ENCODE measurements at regions not wholly inside any gene's neighbourhood (a gene's known extent, or its start where the extent isn't known, plus 50 kb on each side); places are given as distances from the start of the nearest gene placed in this dataset.
A peak's percentile ranks its signal among the peaks of the same experiment; 100 is the strongest.
"Not testable (repeated sequence)": the region's sequence is repeated elsewhere in the genome, so short reads cannot be mapped to it uniquely, and the experiment has no call there.

DNA sequence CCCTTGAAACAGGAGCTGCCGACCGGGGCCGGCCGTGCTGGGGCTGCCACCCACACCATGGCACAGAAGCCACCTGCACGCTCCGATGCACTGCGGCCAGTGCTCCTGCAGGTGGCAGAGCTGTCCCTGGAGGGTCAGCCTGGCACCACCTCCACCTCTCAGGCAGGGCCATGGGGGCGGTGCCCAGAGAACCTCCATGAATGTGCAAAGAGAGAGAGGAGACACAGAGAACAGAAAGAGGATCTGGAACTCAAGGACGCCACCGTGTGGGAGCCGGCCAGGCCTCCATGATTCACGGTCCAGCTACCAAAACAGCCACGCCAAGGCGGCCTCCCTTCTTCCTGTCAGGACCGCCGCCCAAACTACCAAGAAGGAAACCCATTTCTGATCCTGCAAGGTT, 5397.7 kb upstream of the TPTE start:
- H3K4me3 ChIP-seq (ENCODE audit: low read depth in 1 of 2, low read length in 2 of 2); H3K36me3 ChIP-seq (ENCODE audit: control insufficient read depth in 1 of 2, insufficient read depth in 2 of 2, low read length in 2 of 2); H3K4me1 ChIP-seq (ENCODE audit: control insufficient read depth in 1 of 2, insufficient read depth in 2 of 2, low read length in 2 of 2); H3K9me3 ChIP-seq (ENCODE audit: control insufficient read depth in 1 of 2, low read length in 2 of 2); H3K27me3 ChIP-seq (ENCODE audit: low read depth, low read length); H3K27ac ChIP-seq (ENCODE audit: low read length): not testable (repeated sequence)

DNA sequence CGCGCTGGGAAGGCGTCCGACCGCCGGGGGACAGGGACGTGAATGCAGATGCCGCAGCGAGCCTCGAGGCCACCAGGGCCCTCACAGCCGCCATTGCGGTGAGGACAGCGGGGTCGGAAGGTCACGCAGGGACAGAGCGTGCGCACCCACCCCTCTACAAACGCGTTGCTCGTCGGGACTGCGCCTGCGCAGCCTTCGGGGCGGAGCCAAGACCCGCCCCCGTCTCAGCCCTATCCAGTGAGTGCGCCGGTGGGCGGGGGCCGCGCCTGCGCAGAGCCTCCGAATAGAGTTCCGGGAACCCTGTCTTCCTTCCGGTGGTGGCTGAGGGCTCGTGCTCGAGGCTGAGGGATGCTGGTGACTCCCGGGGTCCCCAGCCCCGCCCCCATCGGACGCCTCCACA, 5393.1 kb upstream of the TPTE start:
- not testable (repeated sequence) for H3K36me3 ChIP-seq (ENCODE audit: control insufficient read depth in 1 of 2, insufficient read depth in 2 of 2, low read length in 2 of 2); H3K9me3 ChIP-seq (ENCODE audit: control insufficient read depth in 1 of 2, low read length in 2 of 2); H3K4me3 ChIP-seq (ENCODE audit: low read depth in 1 of 2, low read length in 2 of 2); H3K27ac ChIP-seq (ENCODE audit: low read length); H3K4me1 ChIP-seq (ENCODE audit: control insufficient read depth in 1 of 2, insufficient read depth in 2 of 2, low read length in 2 of 2); H3K27me3 ChIP-seq (ENCODE audit: low read depth, low read length)

DNA sequence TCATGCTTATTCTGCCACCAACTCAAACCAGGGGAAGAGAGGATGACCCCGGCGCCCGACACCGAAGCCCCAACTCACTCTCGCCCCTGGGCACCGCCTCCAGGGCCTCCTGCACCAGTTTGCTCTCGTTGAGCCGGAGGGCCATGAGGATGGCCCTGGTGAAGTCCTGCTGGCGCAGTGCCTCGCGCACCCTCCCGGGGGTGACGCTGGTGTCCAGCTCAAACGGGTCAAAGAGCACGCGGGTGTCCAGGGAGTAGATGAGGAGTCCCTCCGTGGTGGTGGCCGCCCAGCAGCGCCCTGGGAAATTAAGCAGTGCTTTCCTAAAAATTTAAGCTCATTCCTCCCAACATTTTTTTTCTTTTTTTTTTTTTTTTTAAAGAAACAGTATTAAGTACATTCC, 5387.6 kb upstream of the TPTE start:
- H3K36me3 ChIP-seq (ENCODE audit: control insufficient read depth in 1 of 2, insufficient read depth in 2 of 2, low read length in 2 of 2); H3K4me3 ChIP-seq (ENCODE audit: low read depth in 1 of 2, low read length in 2 of 2); H3K27me3 ChIP-seq (ENCODE audit: low read depth, low read length); H3K9me3 ChIP-seq (ENCODE audit: control insufficient read depth in 1 of 2, low read length in 2 of 2); H3K4me1 ChIP-seq (ENCODE audit: control insufficient read depth in 1 of 2, insufficient read depth in 2 of 2, low read length in 2 of 2); H3K27ac ChIP-seq (ENCODE audit: low read length): not testable (repeated sequence)

DNA sequence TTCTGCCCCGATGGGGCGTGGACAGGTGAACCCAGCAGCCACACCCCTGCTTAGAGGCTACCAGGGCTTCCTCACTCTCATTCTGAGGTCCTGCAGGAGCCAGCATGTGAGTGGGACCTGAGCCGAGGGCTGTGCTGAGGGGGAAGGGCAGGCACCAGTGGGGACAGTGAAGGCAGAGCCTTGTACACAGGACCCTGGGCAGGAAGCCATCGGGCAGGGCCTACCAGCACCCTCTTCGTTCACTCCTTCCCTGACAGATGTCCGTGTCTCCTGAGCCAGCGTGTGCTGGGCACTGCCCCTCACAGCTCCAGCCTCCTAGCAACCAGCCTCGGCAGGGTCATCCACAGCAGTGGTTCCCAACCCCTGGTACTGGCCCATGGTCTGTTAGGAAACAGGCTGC, 5385.0 kb upstream of the TPTE start:
- not testable (repeated sequence) for H3K36me3 ChIP-seq (ENCODE audit: control insufficient read depth in 1 of 2, insufficient read depth in 2 of 2, low read length in 2 of 2); H3K4me3 ChIP-seq (ENCODE audit: low read depth in 1 of 2, low read length in 2 of 2); H3K27ac ChIP-seq (ENCODE audit: low read length); H3K27me3 ChIP-seq (ENCODE audit: low read depth, low read length); H3K9me3 ChIP-seq (ENCODE audit: control insufficient read depth in 1 of 2, low read length in 2 of 2); H3K4me1 ChIP-seq (ENCODE audit: control insufficient read depth in 1 of 2, insufficient read depth in 2 of 2, low read length in 2 of 2)

DNA sequence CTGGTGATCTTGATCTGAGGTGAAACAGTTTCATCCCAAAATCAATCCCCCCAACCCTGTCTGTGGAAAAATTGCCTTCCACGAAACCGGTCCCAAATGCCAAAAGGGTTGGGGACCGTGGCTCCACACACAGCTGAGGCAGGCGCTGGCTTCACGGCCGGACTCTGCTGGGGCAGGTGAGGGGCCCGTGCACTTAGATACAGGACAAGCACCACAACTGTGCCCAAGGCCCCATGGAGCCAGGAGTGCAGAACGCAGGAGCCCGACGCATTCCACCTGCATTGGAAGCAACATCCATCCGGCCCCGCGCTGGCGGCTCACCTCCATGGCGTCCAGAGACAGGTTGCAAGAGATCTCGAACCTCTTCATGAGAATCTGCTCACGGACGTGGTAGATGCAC, 5384.4 kb upstream of the TPTE start:
- not testable (repeated sequence) for H3K27me3 ChIP-seq (ENCODE audit: low read depth, low read length); H3K4me3 ChIP-seq (ENCODE audit: low read depth in 1 of 2, low read length in 2 of 2); H3K9me3 ChIP-seq (ENCODE audit: control insufficient read depth in 1 of 2, low read length in 2 of 2); H3K4me1 ChIP-seq (ENCODE audit: control insufficient read depth in 1 of 2, insufficient read depth in 2 of 2, low read length in 2 of 2); H3K36me3 ChIP-seq (ENCODE audit: control insufficient read depth in 1 of 2, insufficient read depth in 2 of 2, low read length in 2 of 2); H3K27ac ChIP-seq (ENCODE audit: low read length)

DNA sequence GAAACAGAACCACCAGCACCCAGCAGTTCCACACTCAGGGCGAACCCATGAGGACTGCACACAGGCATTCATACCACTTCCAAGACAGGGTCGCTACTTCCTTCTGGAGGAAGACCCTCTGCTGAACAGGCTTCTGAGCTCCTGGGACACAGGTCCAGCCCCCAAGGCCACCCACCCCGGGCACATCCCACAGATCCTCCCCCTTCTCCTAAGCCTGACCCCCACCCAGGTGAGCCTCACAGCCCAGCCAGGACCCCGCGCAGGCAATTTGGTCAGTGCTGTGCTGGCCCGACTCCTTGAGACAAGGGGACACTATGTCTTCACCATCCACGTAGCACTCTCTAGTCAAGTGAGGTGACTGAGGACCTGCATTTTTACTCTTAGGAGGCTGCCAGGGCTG, 5382.7 kb upstream of the TPTE start:
- not testable (repeated sequence) for H3K27ac ChIP-seq (ENCODE audit: low read length); H3K27me3 ChIP-seq (ENCODE audit: low read depth, low read length); H3K4me3 ChIP-seq (ENCODE audit: low read depth in 1 of 2, low read length in 2 of 2); H3K4me1 ChIP-seq (ENCODE audit: control insufficient read depth in 1 of 2, insufficient read depth in 2 of 2, low read length in 2 of 2); H3K36me3 ChIP-seq (ENCODE audit: control insufficient read depth in 1 of 2, insufficient read depth in 2 of 2, low read length in 2 of 2); H3K9me3 ChIP-seq (ENCODE audit: control insufficient read depth in 1 of 2, low read length in 2 of 2)

DNA sequence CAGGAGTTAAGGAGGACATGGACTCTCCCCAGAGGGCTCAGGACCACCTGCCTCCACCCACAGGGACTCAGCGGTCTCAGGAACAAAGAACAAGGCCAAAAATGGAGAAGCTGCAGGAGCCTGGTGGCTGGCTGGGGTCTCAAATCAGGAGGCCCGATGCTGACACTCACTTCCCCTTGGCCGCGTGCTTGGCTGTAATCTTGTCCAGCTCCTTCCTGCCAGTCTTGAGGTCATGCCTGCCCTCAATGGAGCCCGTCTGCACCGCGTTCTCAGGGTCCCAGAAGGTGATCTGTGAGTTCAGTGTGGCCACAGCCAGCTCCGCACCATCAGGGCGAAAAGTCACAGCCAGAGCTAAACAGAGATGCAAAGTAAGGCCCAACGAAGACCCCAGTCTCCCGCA, 5381.9 kb upstream of the TPTE start:
- not testable (repeated sequence) for H3K36me3 ChIP-seq (ENCODE audit: control insufficient read depth in 1 of 2, insufficient read depth in 2 of 2, low read length in 2 of 2); H3K4me3 ChIP-seq (ENCODE audit: low read depth in 1 of 2, low read length in 2 of 2); H3K4me1 ChIP-seq (ENCODE audit: control insufficient read depth in 1 of 2, insufficient read depth in 2 of 2, low read length in 2 of 2); H3K9me3 ChIP-seq (ENCODE audit: control insufficient read depth in 1 of 2, low read length in 2 of 2); H3K27ac ChIP-seq (ENCODE audit: low read length); H3K27me3 ChIP-seq (ENCODE audit: low read depth, low read length)

DNA sequence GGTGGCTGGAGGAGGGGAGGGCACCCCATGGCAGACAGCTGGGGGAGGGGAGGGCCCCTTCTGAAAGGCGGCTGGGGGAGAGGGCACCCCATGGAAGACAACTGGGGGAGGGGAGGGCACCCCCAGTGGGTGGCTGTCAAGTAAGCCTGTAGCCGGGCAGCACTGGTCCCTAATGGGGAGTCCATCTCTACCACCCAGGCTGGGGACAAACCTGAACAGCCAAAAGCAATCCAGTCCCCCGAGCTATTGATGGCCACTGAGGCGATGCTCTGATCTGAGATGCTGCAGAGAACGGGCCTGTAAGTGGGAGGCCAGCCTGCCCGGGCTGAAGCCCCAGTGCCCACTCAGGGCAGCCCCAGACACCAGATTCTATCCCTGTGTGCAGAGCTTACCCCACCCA, 5378.4 kb upstream of the TPTE start:
- not testable (repeated sequence) for H3K27me3 ChIP-seq (ENCODE audit: low read depth, low read length); H3K27ac ChIP-seq (ENCODE audit: low read length); H3K9me3 ChIP-seq (ENCODE audit: control insufficient read depth in 1 of 2, low read length in 2 of 2); H3K4me3 ChIP-seq (ENCODE audit: low read depth in 1 of 2, low read length in 2 of 2); H3K36me3 ChIP-seq (ENCODE audit: control insufficient read depth in 1 of 2, insufficient read depth in 2 of 2, low read length in 2 of 2); H3K4me1 ChIP-seq (ENCODE audit: control insufficient read depth in 1 of 2, insufficient read depth in 2 of 2, low read length in 2 of 2)

DNA sequence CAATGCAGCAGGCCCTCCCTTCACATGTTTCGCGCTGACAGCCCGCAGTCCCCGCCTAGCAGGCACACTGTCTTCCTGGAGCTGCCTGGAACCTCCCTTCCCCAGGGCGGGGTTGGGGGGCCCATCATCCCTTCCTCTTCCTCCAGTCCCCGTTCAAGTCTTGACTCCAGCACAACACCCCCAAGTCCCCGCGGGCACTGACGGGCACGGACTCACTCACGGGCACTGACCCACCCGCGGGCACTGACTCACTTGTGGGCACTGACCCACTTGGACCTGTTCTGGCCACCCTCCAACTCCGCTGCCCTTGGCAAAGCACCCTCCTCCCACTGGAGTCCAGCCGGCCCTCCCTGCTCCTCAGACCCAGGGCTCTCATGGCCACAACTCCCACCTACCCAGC, 5376.7 kb upstream of the TPTE start:
- not testable (repeated sequence) for H3K4me1 ChIP-seq (ENCODE audit: control insufficient read depth in 1 of 2, insufficient read depth in 2 of 2, low read length in 2 of 2); H3K27me3 ChIP-seq (ENCODE audit: low read depth, low read length); H3K9me3 ChIP-seq (ENCODE audit: control insufficient read depth in 1 of 2, low read length in 2 of 2); H3K4me3 ChIP-seq (ENCODE audit: low read depth in 1 of 2, low read length in 2 of 2); H3K27ac ChIP-seq (ENCODE audit: low read length); H3K36me3 ChIP-seq (ENCODE audit: control insufficient read depth in 1 of 2, insufficient read depth in 2 of 2, low read length in 2 of 2)

DNA sequence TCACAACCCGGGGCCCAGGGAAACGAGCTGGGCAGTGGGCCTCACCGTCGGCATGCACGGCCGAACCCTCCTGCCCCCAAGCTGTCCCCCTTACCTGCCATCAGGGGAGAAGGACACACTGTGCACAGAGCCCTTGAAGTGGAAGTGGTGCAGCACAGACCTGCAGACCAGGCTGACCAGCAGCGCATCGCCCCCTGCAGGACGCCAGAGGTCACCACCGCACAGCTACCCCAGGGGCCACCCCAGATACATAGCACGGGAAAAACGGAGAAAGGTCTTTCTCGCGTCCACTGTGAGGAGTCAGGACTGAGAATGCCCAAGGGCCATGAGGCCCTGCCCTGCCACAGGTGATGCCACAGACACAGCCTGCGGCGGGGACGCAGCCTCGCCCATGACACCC, 5373.7 kb upstream of the TPTE start:
- H3K4me1 ChIP-seq (ENCODE audit: control insufficient read depth in 1 of 2, insufficient read depth in 2 of 2, low read length in 2 of 2); H3K4me3 ChIP-seq (ENCODE audit: low read depth in 1 of 2, low read length in 2 of 2); H3K27ac ChIP-seq (ENCODE audit: low read length); H3K36me3 ChIP-seq (ENCODE audit: control insufficient read depth in 1 of 2, insufficient read depth in 2 of 2, low read length in 2 of 2); H3K27me3 ChIP-seq (ENCODE audit: low read depth, low read length); H3K9me3 ChIP-seq (ENCODE audit: control insufficient read depth in 1 of 2, low read length in 2 of 2): not testable (repeated sequence)

DNA sequence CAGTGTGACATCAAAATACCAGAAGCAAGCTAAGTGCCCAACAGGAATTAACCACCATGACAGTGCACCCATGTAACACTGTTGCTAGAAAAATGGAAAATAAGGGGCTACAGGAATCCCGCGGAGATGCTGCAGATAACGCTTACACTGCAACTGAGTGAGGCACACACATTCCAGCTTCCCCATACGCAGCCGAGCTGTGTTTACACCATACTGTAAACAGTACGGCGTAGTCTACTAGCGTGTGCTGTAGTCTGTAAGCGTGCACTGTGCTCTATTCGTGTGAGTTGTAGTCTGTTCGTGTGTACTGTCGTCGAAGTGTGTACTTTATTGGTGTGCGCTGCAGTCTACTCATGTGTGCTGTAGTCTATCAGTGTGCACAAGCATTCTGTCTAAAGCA, 5372.2 kb upstream of the TPTE start:
- not testable (repeated sequence) for H3K27ac ChIP-seq (ENCODE audit: low read length); H3K4me1 ChIP-seq (ENCODE audit: control insufficient read depth in 1 of 2, insufficient read depth in 2 of 2, low read length in 2 of 2); H3K4me3 ChIP-seq (ENCODE audit: low read depth in 1 of 2, low read length in 2 of 2)

DNA sequence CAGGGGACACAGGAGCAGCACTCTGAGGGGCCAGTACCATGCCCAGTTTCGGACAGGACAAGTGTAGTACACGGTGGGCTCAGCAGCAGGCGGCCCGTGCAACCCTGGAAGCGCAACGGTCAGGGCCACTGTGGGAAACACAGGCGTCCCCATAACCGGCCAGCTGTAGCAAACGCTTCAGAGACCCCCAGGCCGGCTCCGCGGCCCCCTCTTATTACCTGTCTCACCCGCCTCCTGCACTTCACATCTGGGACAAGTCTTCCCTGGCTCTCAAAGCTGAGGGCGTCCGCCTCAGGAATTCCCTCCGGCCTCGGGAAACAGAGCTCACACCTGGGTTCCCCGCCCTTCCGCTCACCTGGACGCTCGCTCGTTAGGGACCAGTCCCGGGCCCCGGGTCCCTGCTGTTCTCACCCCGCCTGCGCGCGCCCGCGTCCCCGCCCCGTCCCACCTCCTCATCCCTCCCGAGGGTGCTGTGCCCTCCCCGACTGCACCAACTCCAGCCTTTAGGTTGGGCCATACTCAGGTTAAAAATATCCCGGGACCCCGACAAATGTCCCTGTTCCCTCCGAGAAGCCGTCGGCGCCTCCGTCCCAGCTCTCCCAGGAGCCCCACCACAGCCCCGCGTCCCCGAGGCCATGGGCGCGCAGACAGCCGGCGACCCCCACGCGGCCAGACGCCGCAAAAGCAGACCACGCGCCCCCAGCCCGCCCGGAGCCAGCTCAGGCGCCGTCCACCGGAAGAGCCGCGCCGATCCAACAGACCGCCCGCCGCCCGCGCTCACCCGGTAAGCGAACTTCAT, 5367.3 kb upstream of the TPTE start:
- H3K27ac ChIP-seq (ENCODE audit: low read length); H3K36me3 ChIP-seq (ENCODE audit: control insufficient read depth in 1 of 2, insufficient read depth in 2 of 2, low read length in 2 of 2); H3K27me3 ChIP-seq (ENCODE audit: low read depth, low read length); H3K9me3 ChIP-seq (ENCODE audit: control insufficient read depth in 1 of 2, low read length in 2 of 2); H3K4me1 ChIP-seq (ENCODE audit: control insufficient read depth in 1 of 2, insufficient read depth in 2 of 2, low read length in 2 of 2): not testable (repeated sequence)
- peak overlapping the region in 1 of 2 donors; percentile 24 for H3K4me3 ChIP-seq (ENCODE audit: low read depth in 1 of 2, low read length in 2 of 2)

More for the DNA sequence above, 5372.2 kb upstream of the TPTE start:
- not testable (repeated sequence) for H3K36me3 ChIP-seq (ENCODE audit: control insufficient read depth in 1 of 2, insufficient read depth in 2 of 2, low read length in 2 of 2); H3K27me3 ChIP-seq (ENCODE audit: low read depth, low read length); H3K9me3 ChIP-seq (ENCODE audit: control insufficient read depth in 1 of 2, low read length in 2 of 2)

Data from muscle layer of duodenum (tissue), 2 donors.